ENCODE measurements at regions not wholly inside any gene's neighbourhood (a gene's known extent, or its start where the extent isn't known, plus 50 kb on each side); places are given as distances from the start of the nearest gene placed in this dataset.

- ChIA-PET POLR2A (interaction anchor here (0.6 kb wide), 1 partner anchor 370 kb away, joined by 4 read pairs; no protein-coding TSS in a partner anchor), CTCF (ENCODE audit: unreplicated experiment) (no interaction called here)
- Histone ChIP-seq H3K79me2 (ENCODE audit: insufficient read depth, low read depth, low read length) (no peaks in the 10 kb centered on the region), H3K4me3 (ENCODE audit: low read depth, low read length, poor library complexity, severe bottlenecking) (no peak overlapping the region), H3K36me3 (ENCODE audit: insufficient read depth, low read length) (no peaks in the 10 kb centered on the region), H3K4me2 (ENCODE audit: low read length) (no peak overlapping the region), H3K9me3 (ENCODE audit: low read length) (no peaks in the 10 kb centered on the region), H2AFZ (ENCODE audit: low read length) (no peak overlapping the region), H3K4me1 (ENCODE audit: insufficient read depth, low read length, poor library complexity, severe bottlenecking) (no peaks in the 10 kb centered on the region), H4K20me1 (ENCODE audit: insufficient read depth, low read length) (no peaks in the 10 kb centered on the region), H3K27ac (ENCODE audit: low read depth, low read length, poor library complexity, severe bottlenecking) (no peak overlapping the region), H3K9me2 (ENCODE audit: insufficient read depth, low read length) (no peaks in the 10 kb centered on the region)
- BruUV-seq (replicated peaks) = no TSS peak
- DNase-seq (ENCODE audit: low spot score) = no peak
- intact Hi-C loops (cut with micrococcal nuclease; ENCODE audit: unreplicated experiment) = no loop called here
- TF ChIP-seq, protein P1, sequence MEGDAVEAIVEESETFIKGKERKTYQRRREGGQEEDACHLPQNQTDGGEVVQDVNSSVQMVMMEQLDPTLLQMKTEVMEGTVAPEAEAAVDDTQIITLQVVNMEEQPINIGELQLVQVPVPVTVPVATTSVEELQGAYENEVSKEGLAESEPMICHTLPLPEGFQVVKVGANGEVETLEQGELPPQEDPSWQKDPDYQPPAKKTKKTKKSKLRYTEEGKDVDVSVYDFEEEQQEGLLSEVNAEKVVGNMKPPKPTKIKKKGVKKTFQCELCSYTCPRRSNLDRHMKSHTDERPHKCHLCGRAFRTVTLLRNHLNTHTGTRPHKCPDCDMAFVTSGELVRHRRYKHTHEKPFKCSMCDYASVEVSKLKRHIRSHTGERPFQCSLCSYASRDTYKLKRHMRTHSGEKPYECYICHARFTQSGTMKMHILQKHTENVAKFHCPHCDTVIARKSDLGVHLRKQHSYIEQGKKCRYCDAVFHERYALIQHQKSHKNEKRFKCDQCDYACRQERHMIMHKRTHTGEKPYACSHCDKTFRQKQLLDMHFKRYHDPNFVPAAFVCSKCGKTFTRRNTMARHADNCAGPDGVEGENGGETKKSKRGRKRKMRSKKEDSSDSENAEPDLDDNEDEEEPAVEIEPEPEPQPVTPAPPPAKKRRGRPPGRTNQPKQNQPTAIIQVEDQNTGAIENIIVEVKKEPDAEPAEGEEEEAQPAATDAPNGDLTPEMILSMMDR (conservative IDR thresholded peaks at IDR 0.05; ENCODE audit: low read length) = no peak
- no peak for TF ChIP-seq EZH2phosphoT487 (IDR thresholded peaks at IDR 0.05; ENCODE audit: borderline replicate concordance, low read depth, low read length)
Measured at GRCh38 chr18:60003610-60004185, 103.9 kb downstream of the PMAIP1 start.

GRCh38 chr18:59996370-59996966 is 96.7 kb downstream of the PMAIP1 start:
- no peak overlapping the region for H2AFZ ChIP-seq (ENCODE audit: low read length)
- ChIA-PET CTCF (ENCODE audit: unreplicated experiment) (no interaction called here), POLR2A (interaction anchor here (0.6 kb wide), 2 partner anchors 171 to 444 kb away, joined by 3 to 4 read pairs; no protein-coding TSS in a partner anchor)
- no peak overlapping the region for H3K4me3 ChIP-seq (ENCODE audit: low read depth, low read length, poor library complexity, severe bottlenecking)
- no peaks in the 10 kb centered on the region for H3K36me3 ChIP-seq (ENCODE audit: insufficient read depth, low read length)
- no peak overlapping the region for H3K4me2 ChIP-seq (ENCODE audit: low read length)
- peak; percentile 45 for DNase-seq (ENCODE audit: low spot score)
- BruUV-seq (replicated peaks) = no TSS peak
- no peaks in the 10 kb centered on the region for H3K79me2 ChIP-seq (ENCODE audit: insufficient read depth, low read depth, low read length)
- no peaks in the 10 kb centered on the region for H3K9me2 ChIP-seq (ENCODE audit: insufficient read depth, low read length)
- H4K20me1 ChIP-seq (ENCODE audit: insufficient read depth, low read length) = no peaks in the 10 kb centered on the region
- TF ChIP-seq, protein P1 (conservative IDR thresholded peaks at IDR 0.05; ENCODE audit: low read length) = peak; percentile 83
- no peak for TF ChIP-seq EZH2phosphoT487 (IDR thresholded peaks at IDR 0.05; ENCODE audit: borderline replicate concordance, low read depth, low read length)
- H3K9me3 ChIP-seq (ENCODE audit: low read length) = no peaks in the 10 kb centered on the region
- no peak overlapping the region for H3K27ac ChIP-seq (ENCODE audit: low read depth, low read length, poor library complexity, severe bottlenecking)
- H3K4me1 ChIP-seq (ENCODE audit: insufficient read depth, low read length, poor library complexity, severe bottlenecking) = no peaks in the 10 kb centered on the region
- intact Hi-C loops (cut with micrococcal nuclease; ENCODE audit: unreplicated experiment) = loop anchor here (2.0 to 10.0 kb wide), 3 partner anchors 248 to 552 kb away; no protein-coding TSS in a partner anchor

- Histone ChIP-seq H3K36me3 (ENCODE audit: insufficient read depth, low read length) (no peaks in the 10 kb centered on the region), H3K27ac (ENCODE audit: low read depth, low read length, poor library complexity, severe bottlenecking) (no peak overlapping the region), H3K9me3 (ENCODE audit: low read length) (no peaks in the 10 kb centered on the region), H2AFZ (ENCODE audit: low read length) (no peak overlapping the region), H3K4me2 (ENCODE audit: low read length) (no peak overlapping the region), H3K79me2 (ENCODE audit: insufficient read depth, low read depth, low read length) (no peaks in the 10 kb centered on the region), H4K20me1 (ENCODE audit: insufficient read depth, low read length) (no peaks in the 10 kb centered on the region), H3K4me1 (ENCODE audit: insufficient read depth, low read length, poor library complexity, severe bottlenecking) (no peaks in the 10 kb centered on the region), H3K4me3 (ENCODE audit: low read depth, low read length, poor library complexity, severe bottlenecking) (no peak overlapping the region), H3K9me2 (ENCODE audit: insufficient read depth, low read length) (no peaks in the 10 kb centered on the region)
- no TSS peak for BruUV-seq (replicated peaks)
- CTCF ChIA-PET (ENCODE audit: unreplicated experiment) = no interaction called here
- TF ChIP-seq, protein P1 (conservative IDR thresholded peaks at IDR 0.05; ENCODE audit: low read length) = peak; percentile 72
- TF ChIP-seq EZH2phosphoT487 (IDR thresholded peaks at IDR 0.05; ENCODE audit: borderline replicate concordance, low read depth, low read length) = no peak
- POLR2A ChIA-PET = interaction anchor here (0.6 kb wide), 1 partner anchor 17 kb away, joined by 3 read pairs; no protein-coding TSS in a partner anchor
- peak; percentile 51 for DNase-seq (ENCODE audit: low spot score)
- intact Hi-C loops (cut with micrococcal nuclease; ENCODE audit: unreplicated experiment) = loop anchor here (2.0 to 10.0 kb wide), 3 partner anchors 212 to 420 kb away; no protein-coding TSS in a partner anchor
Measured at GRCh38 chr18:59994357-59994756, 94.6 kb downstream of the PMAIP1 start.
